MM.1S (cell line): ENCODE measurements at regions not wholly inside any gene's neighbourhood (a gene's known extent, or its start where the extent isn't known, plus 50 kb on each side); places are given as distances from the start of the nearest gene placed in this dataset.

Experiments
- DNase-seq: peaks from one replicate; pipeline ENCODE4 v3.0.0-alpha.2; 2015
- H2AFZ ChIP-seq: fragments of 300-600 bp; sonication (generic); 2 replicates; pipeline ENCODE4 v1.6.0; 2016; ENCODE audit warnings: antibody characterized with exemption, low read length
- H3F3A ChIP-seq: fragments of 300-600 bp; sonication (generic); 2 replicates; pipeline ENCODE4 v1.6.1; 2016; ENCODE audit warnings: mild to moderate bottlenecking, antibody characterized with exemption, low read length, moderate library complexity, mixed read lengths; ENCODE audit not compliant: insufficient read depth
- H3K27ac ChIP-seq: fragments of 300-600 bp; sonication (generic); 2 replicates; pipeline ENCODE4 v1.5.1; 2016; ENCODE audit warnings: mild to moderate bottlenecking, low read length
- H3K27me3 ChIP-seq: fragments of 300-600 bp; sonication (generic); replicated peaks from 2 replicates; pipeline ENCODE4 v1.6.0; 2016; ENCODE audit warnings: low read length; ENCODE audit not compliant: insufficient read depth
- H3K36me3 ChIP-seq: fragments of 300-600 bp; sonication (generic); replicated peaks from 2 replicates; pipeline ENCODE4 v1.6.1; 2016; ENCODE audit warnings: mild to moderate bottlenecking, low read length, mixed read lengths; ENCODE audit not compliant: insufficient read depth
- H3K4me1 ChIP-seq: fragments of 300-600 bp; sonication (generic); 2 replicates; pipeline ENCODE4 v1.6.1; 2016; ENCODE audit warnings: low read length, mixed read lengths
- H3K4me2 ChIP-seq: fragments of 300-600 bp; sonication (generic); 2 replicates; pipeline ENCODE4 v1.6.0; 2016; ENCODE audit warnings: low read depth, low read length
- H3K4me3 ChIP-seq: fragments of 300-600 bp; sonication (generic); 2 replicates; pipeline ENCODE4 v1.5.1; 2016; ENCODE audit warnings: low read length, mixed read lengths
- H3K79me2 ChIP-seq: fragments of 300-600 bp; sonication (generic); 2 replicates; pipeline ENCODE4 v1.6.1; 2016; ENCODE audit warnings: mixed run types, low read length, mixed read lengths
- H3K9ac ChIP-seq: fragments of 300-600 bp; sonication (generic); 2 replicates; pipeline ENCODE4 v1.6.1; 2016; ENCODE audit warnings: low read length, mixed read lengths
- H3K9me2 ChIP-seq: fragments of 300-600 bp; sonication (generic); replicated peaks from 2 replicates; pipeline ENCODE4 v1.6.1; 2016; ENCODE audit warnings: mild to moderate bottlenecking, low read length, mixed read lengths; ENCODE audit not compliant: insufficient read depth
- H3K9me3 ChIP-seq: fragments of 300-600 bp; sonication (generic); replicated peaks from 2 replicates; pipeline ENCODE4 v1.6.1; 2016; ENCODE audit warnings: mild to moderate bottlenecking, low read length, mixed read lengths; ENCODE audit not compliant: insufficient read depth
- H4K20me1 ChIP-seq: fragments of 300-600 bp; sonication (generic); 2 replicates; pipeline ENCODE4 v1.6.1; 2016; ENCODE audit warnings: mild to moderate bottlenecking, low read length, moderate library complexity, mixed read lengths; ENCODE audit not compliant: insufficient read depth
- EZH2 ChIP-seq: fragments of 300-600 bp; sonication (generic); optimal IDR thresholded peaks from 2 replicates; pipeline ENCODE3; 2017; ENCODE audit warnings: low read depth, mild to moderate bottlenecking, antibody characterized with exemption, low read length, mixed read lengths
- EZH2phosphoT487 ChIP-seq: fragments of 300-600 bp; sonication (generic); IDR thresholded peaks from 2 replicates; pipeline ENCODE4 v1.6.1; 2018; ENCODE audit warnings: antibody characterized with exemption, low read length
- TF ChIP-seq, protein P1 (sequence below): fragments of 300-600 bp; sonication (generic); IDR thresholded peaks from 2 replicates; pipeline ENCODE4 v1.5.1; 2016; ENCODE audit warnings: antibody characterized with exemption, low read length, mixed read lengths

DNA sequence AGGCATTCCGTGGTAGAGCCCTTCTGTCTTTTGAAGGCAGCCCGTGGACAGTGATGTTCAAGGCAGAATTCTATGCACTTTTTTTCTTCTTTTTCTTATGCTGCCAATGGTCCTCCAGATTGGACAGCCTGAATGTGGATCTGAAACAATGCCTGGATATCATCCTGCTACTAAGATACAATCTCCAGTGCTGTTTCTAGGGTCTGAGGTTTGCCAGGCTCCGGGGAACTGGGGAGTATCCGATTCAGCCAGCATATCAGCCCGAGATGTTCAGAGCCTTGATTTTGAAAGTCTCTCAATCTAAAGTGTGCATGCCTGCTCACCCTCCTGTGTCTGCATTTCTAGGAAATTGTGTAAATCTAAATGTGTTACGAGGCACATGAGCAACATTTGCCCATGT is 103.8 kb upstream of the WWC1 start:
- peaks cover 25% of the 10 kb centered on the region for H3K4me1 ChIP-seq
- H3K79me2 ChIP-seq, result no peaks in the 10 kb centered on the region
- no peak overlapping the region for H3K27ac ChIP-seq
- H3F3A ChIP-seq, result peaks cover 16% of the 10 kb centered on the region
- H3K9me3 ChIP-seq, result no peaks in the 10 kb centered on the region
- TF ChIP-seq EZH2phosphoT487, result no peak
- TF ChIP-seq, protein P1, sequence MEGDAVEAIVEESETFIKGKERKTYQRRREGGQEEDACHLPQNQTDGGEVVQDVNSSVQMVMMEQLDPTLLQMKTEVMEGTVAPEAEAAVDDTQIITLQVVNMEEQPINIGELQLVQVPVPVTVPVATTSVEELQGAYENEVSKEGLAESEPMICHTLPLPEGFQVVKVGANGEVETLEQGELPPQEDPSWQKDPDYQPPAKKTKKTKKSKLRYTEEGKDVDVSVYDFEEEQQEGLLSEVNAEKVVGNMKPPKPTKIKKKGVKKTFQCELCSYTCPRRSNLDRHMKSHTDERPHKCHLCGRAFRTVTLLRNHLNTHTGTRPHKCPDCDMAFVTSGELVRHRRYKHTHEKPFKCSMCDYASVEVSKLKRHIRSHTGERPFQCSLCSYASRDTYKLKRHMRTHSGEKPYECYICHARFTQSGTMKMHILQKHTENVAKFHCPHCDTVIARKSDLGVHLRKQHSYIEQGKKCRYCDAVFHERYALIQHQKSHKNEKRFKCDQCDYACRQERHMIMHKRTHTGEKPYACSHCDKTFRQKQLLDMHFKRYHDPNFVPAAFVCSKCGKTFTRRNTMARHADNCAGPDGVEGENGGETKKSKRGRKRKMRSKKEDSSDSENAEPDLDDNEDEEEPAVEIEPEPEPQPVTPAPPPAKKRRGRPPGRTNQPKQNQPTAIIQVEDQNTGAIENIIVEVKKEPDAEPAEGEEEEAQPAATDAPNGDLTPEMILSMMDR, result no peak
- no peak for TF ChIP-seq EZH2
- no peaks in the 10 kb centered on the region for H3K36me3 ChIP-seq
- no peaks in the 10 kb centered on the region for H3K27me3 ChIP-seq
- H2AFZ ChIP-seq, result no peak overlapping the region
- no peak for DNase-seq
- H3K4me2 ChIP-seq, result no peak overlapping the region
- H4K20me1 ChIP-seq, result no peaks in the 10 kb centered on the region
- H3K9ac ChIP-seq, result no peak overlapping the region
- no peak overlapping the region for H3K4me3 ChIP-seq
- no peaks in the 10 kb centered on the region for H3K9me2 ChIP-seq

DNA sequence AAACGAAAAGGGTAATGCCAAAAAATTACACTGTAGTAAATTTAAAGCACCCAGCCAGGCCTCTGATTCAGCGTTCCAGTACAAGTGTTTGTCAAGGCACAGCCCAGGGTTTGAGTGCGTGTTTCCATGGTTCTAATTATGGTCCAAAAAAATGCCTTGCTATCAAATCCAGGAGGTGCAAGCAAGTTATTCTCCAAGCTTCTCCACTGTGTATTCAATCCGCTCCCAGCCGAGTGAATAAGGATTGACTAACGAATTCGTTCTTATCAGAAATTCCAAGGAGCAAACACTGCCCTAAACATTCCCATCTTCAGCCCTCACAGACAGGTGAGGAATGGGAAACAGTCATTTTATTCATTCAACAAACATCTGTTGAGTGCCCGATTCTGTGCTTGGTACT is 103.3 kb upstream of the WWC1 start:
- Histone ChIP-seq H3K9ac (no peak overlapping the region), H3F3A (peaks cover 16% of the 10 kb centered on the region), H3K27ac (no peak overlapping the region), H2AFZ (no peak overlapping the region), H4K20me1 (no peaks in the 10 kb centered on the region), H3K4me1 (peaks cover 24% of the 10 kb centered on the region), H3K4me3 (no peak overlapping the region), H3K9me2 (no peaks in the 10 kb centered on the region), H3K4me2 (no peak overlapping the region), H3K9me3 (no peaks in the 10 kb centered on the region), H3K79me2 (no peaks in the 10 kb centered on the region), H3K27me3 (no peaks in the 10 kb centered on the region), H3K36me3 (no peaks in the 10 kb centered on the region)
- no peak for DNase-seq
- TF ChIP-seq, protein P1, result no peak
- TF ChIP-seq EZH2phosphoT487, result no peak

DNA sequence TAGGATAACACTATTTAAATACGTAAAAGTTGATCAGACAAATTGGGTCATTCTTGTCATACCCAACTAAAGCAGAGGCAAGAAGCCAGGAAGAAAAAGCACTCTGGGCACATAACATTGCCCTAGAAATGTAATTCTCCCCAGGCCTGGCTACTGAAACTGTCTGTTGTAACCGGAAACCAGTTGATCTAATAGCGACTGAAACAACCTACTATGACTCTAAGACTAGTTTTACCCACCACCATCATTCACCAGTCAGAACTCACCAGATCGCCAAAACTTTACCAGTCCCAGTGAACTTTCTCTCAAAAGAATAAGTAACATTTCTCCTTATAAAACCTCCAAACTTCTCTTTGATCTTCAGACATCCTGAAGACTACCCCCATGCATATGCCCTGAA is 99.3 kb upstream of the WWC1 start:
- Histone ChIP-seq H3K9ac (no peak overlapping the region), H3K4me2 (no peak overlapping the region), H3K79me2 (no peaks in the 10 kb centered on the region), H3K4me3 (no peak overlapping the region), H3K4me1 (peaks cover 3% of the 10 kb centered on the region; the same call in 1 of the 2 replicates), H4K20me1 (no peaks in the 10 kb centered on the region), H3K27ac (no peak overlapping the region), H3F3A (no peaks in the 10 kb centered on the region), H3K36me3 (no peaks in the 10 kb centered on the region), H2AFZ (no peak overlapping the region), H3K9me3 (no peaks in the 10 kb centered on the region), H3K27me3 (no peaks in the 10 kb centered on the region), H3K9me2 (no peaks in the 10 kb centered on the region)
- TF ChIP-seq EZH2 (no peak), EZH2phosphoT487 (no peak)
- TF ChIP-seq, protein P1, result no peak
- DNase-seq, result peak; percentile 44
